ENCODE measurements at regions not wholly inside any gene's neighbourhood (a gene's known extent, or its start where the extent isn't known, plus 50 kb on each side); places are given as distances from the start of the nearest gene placed in this dataset.

GRCh38 chr3:110070161-110070916 lies 733.0 kb upstream of the DPPA4 start:
- peak in 1 of 4 donors; percentile 5 for DNase-seq (ENCODE audit: low read depth in 4 of 4, low spot score in 3 of 4)

GRCh38 chr3:110074095-110074494 lies 736.7 kb upstream of the DPPA4 start:
- DNase-seq (ENCODE audit: low read depth in 4 of 4, low spot score in 3 of 4): no peak

- no peak for DNase-seq (ENCODE audit: low read depth in 4 of 4, low spot score in 3 of 4)
Observed at GRCh38 chr3:110077093-110077492, 739.7 kb upstream of the DPPA4 start.

- no peak for DNase-seq (ENCODE audit: low read depth in 4 of 4, low spot score in 3 of 4)
Observed at GRCh38 chr3:110093411-110093810, 756.1 kb upstream of the DPPA4 start.

GRCh38 chr3:110093812-110094401 lies 756.6 kb upstream of the DPPA4 start:
- DNase-seq (ENCODE audit: low read depth in 4 of 4, low spot score in 3 of 4): no peak

GRCh38 chr3:110099711-110100110 lies 762.4 kb upstream of the DPPA4 start:
- DNase-seq (ENCODE audit: low read depth in 4 of 4, low spot score in 3 of 4): no peak

- no peak for DNase-seq (ENCODE audit: low read depth in 4 of 4, low spot score in 3 of 4)
Observed at GRCh38 chr3:110101361-110101760, 764.0 kb upstream of the DPPA4 start.

GRCh38 chr3:110106805-110107204 lies 769.5 kb upstream of the DPPA4 start:
- no peak for DNase-seq (ENCODE audit: low read depth in 4 of 4, low spot score in 3 of 4)

GRCh38 chr3:110123946-110124345 lies 786.6 kb upstream of the DPPA4 start:
- no peak for DNase-seq (ENCODE audit: low read depth in 4 of 4, low spot score in 3 of 4)

- no peak for DNase-seq (ENCODE audit: low read depth in 4 of 4, low spot score in 3 of 4)
Observed at GRCh38 chr3:110126065-110126464, 788.7 kb upstream of the DPPA4 start.

- DNase-seq (ENCODE audit: low read depth in 4 of 4, low spot score in 3 of 4): no peak
Observed at GRCh38 chr3:110133971-110134370, 796.6 kb upstream of the DPPA4 start.

GRCh38 chr3:110139048-110139447 lies 801.7 kb upstream of the DPPA4 start:
- no peak for DNase-seq (ENCODE audit: low read depth in 4 of 4, low spot score in 3 of 4)

- no peak for DNase-seq (ENCODE audit: low read depth in 4 of 4, low spot score in 3 of 4)
Observed at GRCh38 chr3:110139821-110140220, 802.5 kb upstream of the DPPA4 start.

GRCh38 chr3:110149763-110150162 lies 812.4 kb upstream of the DPPA4 start:
- no peak for DNase-seq (ENCODE audit: low read depth in 4 of 4, low spot score in 3 of 4)

- DNase-seq (ENCODE audit: low read depth in 4 of 4, low spot score in 3 of 4): no peak
Observed at GRCh38 chr3:110157221-110157620, 819.9 kb upstream of the DPPA4 start.

GRCh38 chr3:110164632-110165369 lies 827.5 kb upstream of the DPPA4 start:
- DNase-seq (ENCODE audit: low read depth in 4 of 4, low spot score in 3 of 4): no peak

- no peak for DNase-seq (ENCODE audit: low read depth in 4 of 4, low spot score in 3 of 4)
Observed at GRCh38 chr3:110165370-110165743, 828.0 kb upstream of the DPPA4 start.

GRCh38 chr3:110165753-110166152 lies 828.4 kb upstream of the DPPA4 start:
- DNase-seq (ENCODE audit: low read depth in 4 of 4, low spot score in 3 of 4): no peak

- no peak for DNase-seq (ENCODE audit: low read depth in 4 of 4, low spot score in 3 of 4)
Observed at GRCh38 chr3:110166791-110167190, 829.4 kb upstream of the DPPA4 start.

GRCh38 chr3:110174908-110175307 lies 837.6 kb upstream of the DPPA4 start:
- no peak for DNase-seq (ENCODE audit: low read depth in 4 of 4, low spot score in 3 of 4)

- no peak for DNase-seq (ENCODE audit: low read depth in 4 of 4, low spot score in 3 of 4)
Observed at GRCh38 chr3:110178965-110179364, 841.6 kb upstream of the DPPA4 start.

GRCh38 chr3:110180733-110181132 lies 843.4 kb upstream of the DPPA4 start:
- DNase-seq (ENCODE audit: low read depth in 4 of 4, low spot score in 3 of 4): peak in 1 of 4 donors; percentile 5

Measured in right renal pelvis (tissue), 4 donors.